Activated CD4-positive, alpha-beta T cell treated with anti-CD3 and anti-CD28 coated beads for 48 hours (primary cell): ENCODE measurements at regions not wholly inside any gene's neighbourhood (a gene's known extent, or its start where the extent isn't known, plus 50 kb on each side); places are given as distances from the start of the nearest gene placed in this dataset.
"Not testable (repeated sequence)": the region's sequence is repeated elsewhere in the genome, so short reads cannot be mapped to it uniquely, and the experiment has no call there.

Experiments used
- DNase-seq: peaks from one replicate; pipeline ENCODE4 v3.0.0-alpha.2; 2020

DNA sequence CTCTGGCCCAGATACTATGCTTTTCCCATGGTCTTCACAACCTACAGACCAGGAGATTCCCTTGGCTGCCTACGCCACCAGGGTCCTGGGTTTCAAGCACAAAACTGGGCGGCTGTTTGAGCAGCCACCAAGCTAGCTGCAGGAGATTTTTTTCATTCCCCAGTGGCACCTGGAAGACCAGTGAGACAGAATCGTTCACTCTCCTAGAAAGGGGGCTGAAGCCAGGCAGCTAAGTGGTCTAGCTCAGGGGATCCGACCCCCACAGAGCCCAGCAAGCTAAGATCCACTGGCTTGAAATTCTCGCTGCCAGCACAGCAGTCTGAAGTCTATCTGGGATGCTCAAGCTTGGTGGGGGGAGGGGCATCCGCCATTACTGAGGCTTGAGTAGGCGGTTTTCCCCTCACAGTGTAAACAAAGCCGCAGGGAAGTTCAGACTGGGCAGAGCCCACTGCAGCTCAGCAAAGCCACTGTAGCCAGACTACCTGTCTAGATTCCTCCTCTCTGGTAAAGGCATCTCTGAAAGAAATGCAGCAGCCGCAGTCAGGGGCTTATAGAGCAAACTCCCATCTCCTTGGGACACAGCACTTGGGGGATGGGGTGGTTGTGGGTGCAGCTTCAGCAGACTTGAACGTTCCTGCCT is 168.7 kb upstream of the ADAMTSL1 start:
- DNase-seq, result not testable (repeated sequence)

DNA sequence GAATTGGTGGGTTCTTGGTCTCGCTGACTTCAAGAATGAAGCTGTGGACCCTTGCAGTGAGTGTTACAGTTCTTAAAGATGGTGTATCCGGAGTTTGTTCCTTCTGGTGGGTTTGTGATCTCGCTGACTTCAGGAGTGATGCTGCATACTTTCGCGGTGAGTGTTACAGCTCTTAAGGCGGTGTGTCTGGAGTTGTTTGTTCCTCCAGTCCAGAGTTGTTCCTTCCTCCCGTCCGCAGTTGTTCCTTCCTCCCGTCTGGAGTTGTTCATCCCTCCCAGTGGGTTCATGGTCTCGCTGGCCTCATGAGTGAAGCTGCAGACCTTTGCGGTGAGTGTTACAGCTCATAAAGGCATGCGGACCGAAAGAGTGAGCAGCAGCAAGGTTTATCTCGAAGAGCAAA is 159.6 kb upstream of the ADAMTSL1 start:
- DNase-seq, result no peak

DNA sequence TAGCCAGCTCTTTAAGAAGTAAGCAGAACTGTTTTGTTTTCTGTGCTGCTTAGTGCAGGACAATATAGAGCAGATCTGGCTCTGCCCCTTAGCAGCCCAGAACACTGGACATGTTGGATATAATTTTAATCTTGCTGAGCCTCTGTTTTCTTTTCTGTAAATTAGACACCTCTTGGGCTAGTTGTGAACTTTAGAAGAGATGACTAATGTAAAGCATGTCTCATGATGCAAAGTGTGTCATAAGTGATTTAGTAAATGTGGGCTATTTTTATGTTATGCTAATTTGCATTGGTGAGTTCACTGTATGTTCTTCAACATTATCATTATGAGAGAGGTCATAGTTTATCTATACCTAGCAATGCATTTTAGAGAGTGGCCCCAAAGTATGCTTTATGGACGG is 156.1 kb upstream of the ADAMTSL1 start:
- no peak for DNase-seq

DNA sequence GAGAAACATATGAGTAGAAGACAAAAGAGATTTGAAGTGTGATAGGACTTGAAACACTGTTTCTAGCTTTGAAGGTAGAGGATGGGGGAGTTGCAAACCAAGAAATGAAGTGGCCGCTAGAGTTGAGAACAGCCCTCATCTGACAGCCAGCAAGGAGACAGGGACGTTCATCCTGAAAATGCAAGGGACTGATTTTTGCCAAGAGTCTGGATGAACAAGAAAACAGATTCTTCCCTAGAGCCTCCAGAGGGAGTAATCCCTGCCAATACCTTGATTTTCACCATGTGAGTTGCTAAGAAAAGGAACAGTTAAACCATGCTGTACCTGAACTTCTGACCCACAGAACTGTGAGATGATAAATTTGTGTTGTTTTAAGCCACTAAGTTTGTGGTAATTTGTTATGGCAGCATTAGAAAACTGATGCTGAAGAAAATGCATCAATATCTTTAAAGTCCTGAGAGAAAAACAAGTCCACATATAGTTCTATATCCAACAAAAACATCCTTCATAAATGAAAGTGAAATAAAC is 154.0 kb upstream of the ADAMTSL1 start:
- no peak for DNase-seq

DNA sequence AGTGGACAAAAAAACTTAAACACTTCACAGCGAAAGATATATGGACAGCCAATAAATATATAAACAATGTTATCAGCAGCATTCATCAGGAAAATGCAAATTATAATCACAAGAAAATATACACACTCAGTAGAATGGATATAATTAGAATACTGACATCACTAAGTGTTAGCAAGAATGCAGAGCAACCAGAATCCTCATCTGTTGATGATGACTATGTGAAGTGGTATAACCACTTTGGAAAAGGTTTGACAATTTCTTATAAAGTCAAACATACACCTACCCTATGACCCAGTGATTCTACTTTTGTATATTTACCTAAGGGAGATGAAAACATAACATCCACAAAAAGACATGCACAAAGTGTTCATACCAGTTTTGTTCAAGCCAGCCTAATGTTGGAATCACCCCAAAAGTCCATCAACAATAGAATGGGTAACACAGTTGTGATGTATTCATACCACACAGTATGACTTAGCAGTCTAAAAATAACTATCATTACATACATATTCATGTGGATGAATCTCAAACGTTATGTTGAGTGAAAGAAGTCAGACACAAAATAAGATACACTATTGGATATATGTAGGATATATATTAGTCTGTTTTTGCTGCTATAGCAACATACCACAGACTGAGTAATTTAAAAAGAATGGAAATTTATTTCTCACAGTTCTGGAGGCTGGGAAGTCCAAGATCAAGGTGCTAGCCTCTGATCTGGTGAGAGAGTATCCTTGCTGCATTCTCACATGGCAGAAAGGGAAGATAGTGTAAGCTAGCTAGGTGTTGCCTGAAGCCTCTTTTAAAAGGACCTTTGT is 148.8 kb upstream of the ADAMTSL1 start:
- DNase-seq, result no peak

GRCh38 chr9:18325746-18326011 is 148.3 kb upstream of the ADAMTSL1 start:
- DNase-seq, result not testable (repeated sequence)

- DNase-seq, result no peak
Measured at GRCh38 chr9:18327121-18327520, 146.8 kb upstream of the ADAMTSL1 start.

- DNase-seq, result no peak
Measured at GRCh38 chr9:18330401-18331309, 143.3 kb upstream of the ADAMTSL1 start.

GRCh38 chr9:18331310-18331684 is 142.7 kb upstream of the ADAMTSL1 start:
- no peak for DNase-seq

DNA sequence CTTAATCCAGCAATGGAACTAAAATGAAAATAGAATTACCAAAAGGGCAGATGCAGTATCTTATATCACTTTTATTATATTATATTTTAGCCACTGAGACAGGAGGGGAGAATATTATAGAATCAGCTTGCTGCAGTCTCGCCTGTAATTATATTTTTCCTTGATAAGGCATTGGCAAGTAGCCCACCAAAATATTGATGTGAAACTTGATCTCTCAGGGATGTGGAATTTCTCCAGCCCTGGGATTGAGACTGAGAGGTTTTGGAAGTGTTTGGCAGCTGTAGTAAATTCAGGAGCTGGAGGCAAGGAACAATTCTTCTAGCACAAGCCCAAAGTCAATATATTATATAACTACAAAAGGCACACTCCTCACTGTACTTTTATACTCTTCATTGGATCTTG is 142.1 kb upstream of the ADAMTSL1 start:
- no peak for DNase-seq

GRCh38 chr9:18333157-18333556 is 140.8 kb upstream of the ADAMTSL1 start:
- no peak for DNase-seq

DNA sequence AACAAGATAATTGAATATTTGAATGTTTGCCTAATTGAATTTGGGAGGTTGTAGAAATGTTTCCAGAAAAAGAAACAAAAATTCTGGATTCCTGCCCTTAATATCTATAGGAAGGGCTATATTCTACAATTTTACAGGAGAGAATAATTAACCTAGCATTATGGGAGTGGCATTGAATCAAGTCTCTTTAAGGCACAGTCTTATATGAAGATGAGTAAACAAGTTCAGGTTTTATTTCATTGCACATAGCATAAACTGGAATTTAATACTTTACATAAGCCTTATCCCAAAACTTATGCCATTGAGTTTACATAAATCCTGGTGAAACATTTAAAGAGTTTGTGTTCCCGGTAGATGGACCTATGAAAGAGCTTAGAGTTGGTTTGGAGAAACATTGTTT is 138.1 kb upstream of the ADAMTSL1 start:
- DNase-seq, result no peak

- no peak for DNase-seq
Measured at GRCh38 chr9:18338042-18338441, 135.9 kb upstream of the ADAMTSL1 start.

DNA sequence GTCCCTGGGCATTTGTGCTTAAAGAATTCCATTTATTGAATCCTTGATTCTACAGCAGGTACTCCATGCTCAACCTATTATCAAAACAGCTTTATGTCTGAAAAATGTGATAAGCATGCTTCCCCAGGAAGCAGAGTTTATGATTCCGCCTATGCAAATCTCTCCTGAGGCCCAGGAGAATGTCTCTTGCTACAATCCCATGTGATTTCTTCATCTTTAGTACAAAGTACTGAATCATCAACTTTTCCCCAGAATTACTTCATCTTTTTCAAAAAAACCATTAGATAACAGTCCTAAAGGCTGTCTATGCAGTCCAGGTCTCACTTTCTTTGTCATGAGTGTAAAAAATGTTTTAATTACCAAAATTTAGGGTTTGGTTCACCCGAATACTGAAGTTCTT is 130.2 kb upstream of the ADAMTSL1 start:
- DNase-seq, result no peak

DNA sequence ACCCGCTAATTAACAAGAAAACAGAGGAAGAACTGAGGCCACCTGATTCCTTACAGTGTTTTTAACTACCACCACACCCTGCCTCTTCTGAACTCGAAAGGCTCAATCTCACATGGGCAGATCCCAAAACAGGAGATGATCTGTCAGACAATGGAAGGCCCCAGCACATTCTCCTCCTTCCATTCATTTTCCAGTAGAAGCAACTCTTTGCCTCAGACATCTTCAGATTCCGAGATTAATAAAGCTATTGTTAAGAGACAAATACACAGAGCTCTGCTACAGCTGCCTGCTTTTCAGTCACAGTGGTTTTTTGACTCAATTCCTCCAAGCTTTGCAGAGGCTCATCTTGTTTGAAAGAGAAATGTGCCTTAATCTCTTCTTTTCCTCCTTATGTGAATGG is 127.2 kb upstream of the ADAMTSL1 start:
- DNase-seq, result no peak

GRCh38 chr9:18347386-18348082 is 126.4 kb upstream of the ADAMTSL1 start:
- DNase-seq, result no peak

- no peak for DNase-seq
Measured at GRCh38 chr9:18348083-18348475, 125.9 kb upstream of the ADAMTSL1 start.

DNA sequence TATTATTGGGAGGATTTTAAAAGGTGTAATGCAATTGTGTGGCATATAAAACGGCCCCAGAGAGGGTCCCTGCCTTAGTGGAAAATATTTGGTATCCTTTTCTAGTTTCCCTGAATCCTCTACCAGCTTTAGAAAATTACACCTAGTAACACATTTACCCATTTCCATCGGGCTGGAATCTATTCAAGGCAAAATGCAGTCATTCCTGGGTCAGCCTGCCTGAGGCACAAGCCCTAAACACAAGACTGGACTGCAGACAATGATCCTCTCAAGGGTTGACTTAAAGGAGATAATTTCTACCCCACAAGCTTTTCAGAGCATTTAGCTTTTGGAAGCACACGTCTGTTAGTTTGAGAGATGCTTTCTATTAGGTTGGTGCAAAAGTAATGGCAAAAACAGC is 124.4 kb upstream of the ADAMTSL1 start:
- DNase-seq, result no peak

GRCh38 chr9:18350036-18350435 is 123.9 kb upstream of the ADAMTSL1 start:
- no peak for DNase-seq

DNA sequence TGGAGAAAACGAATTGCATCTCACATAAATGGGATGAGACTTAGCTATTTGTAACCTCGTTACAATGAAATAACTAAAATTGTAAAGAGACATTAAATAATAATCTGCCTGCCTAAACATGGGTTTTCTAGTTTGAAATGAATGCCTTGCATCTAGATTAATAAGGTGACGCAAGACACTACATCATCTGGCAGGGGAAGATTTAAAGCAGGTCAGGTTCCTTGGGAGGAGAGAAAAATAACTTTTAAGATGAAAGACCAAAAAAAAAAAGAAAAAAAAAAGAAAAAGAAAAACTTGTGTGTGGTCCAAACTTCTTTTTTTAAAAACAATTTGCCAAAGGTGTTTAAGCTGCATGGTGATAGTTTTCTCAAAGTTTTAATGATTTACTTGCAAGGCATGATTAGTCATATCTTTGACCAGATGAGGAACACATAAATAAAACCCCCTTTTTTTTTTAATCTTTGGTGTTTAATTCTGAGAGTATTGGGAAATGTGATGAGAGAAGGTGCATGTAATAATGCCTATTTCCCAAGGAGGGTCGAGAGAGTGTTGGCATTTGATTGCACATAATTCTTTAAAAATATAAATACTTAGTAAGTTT is 122.9 kb upstream of the ADAMTSL1 start:
- no peak for DNase-seq

GRCh38 chr9:18352711-18353110 is 121.2 kb upstream of the ADAMTSL1 start:
- DNase-seq, result no peak

GRCh38 chr9:18353473-18353872 is 120.5 kb upstream of the ADAMTSL1 start:
- no peak for DNase-seq

DNA sequence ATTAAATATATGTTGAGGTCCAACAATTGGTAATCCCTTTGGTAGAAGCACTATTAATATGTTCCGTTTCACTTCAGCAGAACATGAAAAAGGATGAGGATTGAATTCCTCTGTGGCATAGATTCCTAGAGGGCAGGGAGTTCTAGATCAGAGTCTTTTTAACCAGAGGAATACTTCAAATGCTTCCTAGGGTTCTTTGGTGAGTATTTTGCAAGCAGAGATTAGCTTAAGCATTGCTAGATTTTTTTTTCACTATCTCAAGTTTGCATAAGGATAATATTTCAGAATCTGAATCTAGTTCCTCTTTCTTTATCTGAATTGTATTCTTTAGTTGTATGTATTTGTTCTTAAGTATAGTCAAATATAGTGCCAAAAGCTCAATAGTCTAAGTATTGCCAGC is 116.6 kb upstream of the ADAMTSL1 start:
- no peak for DNase-seq
